HG03521 (cell line): ENCODE measurements at regions not wholly inside any gene's neighbourhood (a gene's known extent, or its start where the extent isn't known, plus 50 kb on each side); places are given as distances from the start of the nearest gene placed in this dataset.

Experiments
- ATAC-seq: cut with Tn5 transposase; IDR thresholded peaks from one replicate; pipeline ENCODE4 v1.9.1; 2021; ENCODE audit warnings: mild to moderate bottlenecking, moderate library complexity; ENCODE audit not compliant: unreplicated experiment

DNA sequence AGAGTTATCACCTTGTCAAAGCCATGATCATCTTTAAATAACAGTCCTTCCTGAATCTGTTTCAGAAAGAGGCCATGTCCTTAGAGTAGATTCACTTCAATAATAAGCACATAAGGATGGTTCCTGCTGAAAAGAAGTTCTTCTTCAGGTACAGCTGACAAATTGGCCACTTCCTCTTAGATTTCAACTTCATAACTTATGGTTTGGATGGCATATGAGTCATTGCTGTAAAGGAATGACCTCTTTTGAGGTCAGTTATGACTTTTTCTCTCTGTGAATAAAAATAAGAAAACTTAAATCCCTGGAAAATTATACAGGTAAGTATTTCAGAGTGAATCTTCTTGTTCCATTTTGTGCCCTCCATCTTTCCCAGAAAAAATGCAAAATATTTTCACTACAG is 555.3 kb upstream of the ZNF462 start:
- no peak for ATAC-seq

DNA sequence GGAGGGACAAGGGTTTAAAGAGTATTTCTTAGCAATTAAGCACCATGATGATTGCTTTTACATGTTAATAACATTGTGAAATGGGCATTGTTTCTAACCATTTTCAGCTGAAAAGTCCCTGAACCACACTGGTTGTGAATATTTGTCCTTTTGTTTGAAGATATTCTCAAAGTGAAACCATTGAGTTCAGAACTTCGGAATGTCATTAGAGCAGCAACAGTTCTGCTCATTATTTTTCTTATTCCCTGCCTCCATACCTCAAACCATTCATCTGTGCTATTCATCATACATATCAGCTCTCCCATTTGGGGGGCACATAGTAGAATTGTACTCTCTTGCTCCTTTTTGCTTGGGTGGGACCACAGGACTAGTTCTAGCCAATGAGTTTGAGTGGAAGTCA is 553.0 kb upstream of the ZNF462 start:
- ATAC-seq: no peak

DNA sequence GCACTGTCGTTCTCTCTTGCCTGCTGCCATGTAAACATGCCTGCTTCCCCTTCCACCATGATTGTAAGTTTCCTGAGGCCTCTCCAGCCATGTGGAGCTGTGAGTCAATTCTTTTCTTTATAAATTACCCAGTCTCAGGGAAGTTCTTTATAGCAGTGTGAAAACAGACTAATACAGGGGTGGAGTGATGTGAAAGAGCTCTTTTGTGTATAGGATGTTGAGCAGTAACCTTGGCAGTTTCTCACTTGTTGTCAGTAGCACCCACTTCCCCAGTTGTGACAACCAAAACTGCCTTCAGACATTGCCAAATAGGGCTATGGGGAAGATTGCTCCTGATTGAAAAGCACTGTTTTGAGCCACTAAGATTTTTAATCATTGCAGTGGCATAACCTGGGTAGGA is 552.2 kb upstream of the ZNF462 start:
- ATAC-seq: no peak

DNA sequence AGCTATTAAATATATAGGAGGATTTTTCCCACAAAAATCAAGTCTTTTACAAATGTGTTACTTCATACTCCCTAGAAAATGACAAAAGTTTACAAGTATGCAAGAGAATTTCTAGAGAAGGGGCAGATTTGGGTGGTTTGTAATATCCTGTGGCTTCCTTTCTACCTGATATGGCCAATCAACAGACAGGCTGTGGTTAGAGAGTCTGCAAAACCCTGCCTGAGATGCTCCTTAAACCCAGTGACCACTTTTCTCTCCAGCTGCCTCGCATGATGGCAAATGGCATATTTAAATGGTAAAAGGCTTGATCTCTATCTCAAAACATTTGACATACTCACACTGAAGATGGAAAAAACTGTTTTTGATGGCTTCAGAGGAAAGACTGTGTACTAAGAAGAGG is 550.1 kb upstream of the ZNF462 start:
- ATAC-seq: no peak

DNA sequence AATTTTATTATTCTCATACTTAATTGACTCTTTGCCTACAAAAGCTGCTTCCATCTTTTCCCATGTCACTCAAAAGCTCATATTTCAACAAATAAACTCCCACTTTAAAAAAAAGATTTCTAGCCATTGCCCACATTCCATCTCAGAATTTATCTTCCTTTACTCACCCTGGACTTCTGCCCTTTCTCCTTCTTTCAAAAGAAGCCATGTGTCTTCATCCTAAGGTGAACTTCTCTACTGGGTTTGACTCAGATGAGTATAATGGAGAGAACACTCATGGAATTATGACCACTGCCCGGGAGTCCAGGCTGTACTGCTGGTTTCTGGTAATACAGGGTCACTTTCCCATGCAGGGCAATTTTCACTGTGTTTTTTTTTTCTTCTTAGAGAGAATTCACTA is 548.5 kb upstream of the ZNF462 start:
- ATAC-seq: no peak

DNA sequence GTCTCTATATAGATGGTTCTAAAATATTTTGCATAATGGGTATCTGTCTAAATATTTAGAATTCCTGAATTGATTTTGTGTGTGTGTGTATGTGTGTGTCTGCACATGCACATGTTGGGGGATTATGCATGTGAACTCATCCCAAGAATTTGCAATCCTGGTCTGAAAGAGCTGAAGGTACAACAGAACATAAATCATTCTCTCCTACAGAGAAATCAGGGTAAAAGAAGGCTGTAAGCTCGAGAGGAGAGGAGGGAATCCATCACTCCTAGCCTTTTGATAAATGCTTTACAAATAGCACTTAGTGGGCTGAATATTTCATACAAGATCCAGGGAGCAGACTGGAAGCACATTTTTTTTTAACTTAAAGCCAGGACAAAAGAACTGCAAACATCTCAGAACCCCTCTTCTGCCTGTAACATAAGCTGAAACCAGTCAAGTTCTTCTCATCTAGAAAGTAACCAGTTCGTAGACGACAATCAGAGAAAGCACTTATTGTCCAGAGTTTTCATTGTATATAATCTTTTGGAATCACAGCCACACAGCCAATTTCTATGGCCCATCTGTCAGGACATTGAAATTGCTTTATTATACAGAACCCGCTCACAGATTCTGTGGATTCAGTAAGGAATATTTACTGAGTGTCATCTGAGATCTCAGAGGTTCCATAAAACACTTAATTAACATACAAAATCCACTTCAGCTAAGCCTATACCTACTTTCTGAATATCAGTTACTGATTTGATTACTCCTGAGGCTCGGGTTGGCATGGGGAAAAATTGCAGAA is 541.4 kb upstream of the ZNF462 start:
- no peak for ATAC-seq

DNA sequence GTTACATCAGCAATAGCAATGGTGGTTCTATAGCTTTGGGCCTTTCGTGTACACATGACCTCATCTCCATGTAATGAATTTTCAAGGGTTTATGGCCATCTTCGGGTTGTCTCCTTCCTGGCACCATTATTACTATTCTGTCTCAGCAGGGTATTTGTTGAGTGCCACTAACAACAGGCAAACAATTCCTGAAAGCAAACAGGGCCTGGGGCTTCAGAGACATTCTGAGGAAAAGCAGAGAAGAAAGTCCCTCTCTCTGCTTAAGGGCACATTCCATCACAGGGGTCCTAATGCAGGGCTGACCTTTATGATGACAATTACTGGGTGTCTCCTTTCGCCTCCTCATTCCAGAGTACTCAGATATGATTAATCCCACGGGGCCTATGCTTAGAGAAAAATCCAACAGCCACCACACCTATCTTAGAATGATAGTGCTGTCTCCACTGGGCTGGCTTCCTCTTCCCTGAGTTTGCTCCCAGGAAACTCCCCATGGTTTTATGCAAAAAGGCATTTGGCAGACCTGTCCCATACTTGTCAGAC is 540.2 kb upstream of the ZNF462 start:
- no peak for ATAC-seq

DNA sequence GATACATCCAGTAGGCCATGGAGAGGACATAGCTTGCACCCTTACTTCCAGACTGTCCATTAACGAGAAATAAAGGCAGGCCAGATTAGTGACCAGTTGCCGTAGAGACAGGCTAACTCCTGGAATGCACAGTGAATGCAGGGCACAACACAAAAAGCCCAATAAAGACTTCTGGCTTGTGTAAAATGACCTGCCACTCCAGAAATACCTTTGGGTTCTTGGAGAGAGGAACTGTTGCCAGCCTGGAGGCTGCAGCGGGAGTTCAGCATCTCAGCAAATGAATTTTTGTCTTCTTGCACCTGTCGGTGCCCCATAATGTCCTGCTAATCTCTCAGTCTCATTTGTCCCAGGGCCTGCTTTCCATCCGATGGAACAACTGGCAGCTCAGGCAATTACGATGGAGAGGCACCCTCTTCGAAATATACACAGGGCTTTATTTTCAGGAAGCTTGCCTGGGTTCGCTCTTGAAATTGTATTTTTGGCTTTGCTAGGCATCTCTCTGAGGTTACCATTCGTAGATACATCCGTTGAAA is 538.8 kb upstream of the ZNF462 start:
- no peak for ATAC-seq

DNA sequence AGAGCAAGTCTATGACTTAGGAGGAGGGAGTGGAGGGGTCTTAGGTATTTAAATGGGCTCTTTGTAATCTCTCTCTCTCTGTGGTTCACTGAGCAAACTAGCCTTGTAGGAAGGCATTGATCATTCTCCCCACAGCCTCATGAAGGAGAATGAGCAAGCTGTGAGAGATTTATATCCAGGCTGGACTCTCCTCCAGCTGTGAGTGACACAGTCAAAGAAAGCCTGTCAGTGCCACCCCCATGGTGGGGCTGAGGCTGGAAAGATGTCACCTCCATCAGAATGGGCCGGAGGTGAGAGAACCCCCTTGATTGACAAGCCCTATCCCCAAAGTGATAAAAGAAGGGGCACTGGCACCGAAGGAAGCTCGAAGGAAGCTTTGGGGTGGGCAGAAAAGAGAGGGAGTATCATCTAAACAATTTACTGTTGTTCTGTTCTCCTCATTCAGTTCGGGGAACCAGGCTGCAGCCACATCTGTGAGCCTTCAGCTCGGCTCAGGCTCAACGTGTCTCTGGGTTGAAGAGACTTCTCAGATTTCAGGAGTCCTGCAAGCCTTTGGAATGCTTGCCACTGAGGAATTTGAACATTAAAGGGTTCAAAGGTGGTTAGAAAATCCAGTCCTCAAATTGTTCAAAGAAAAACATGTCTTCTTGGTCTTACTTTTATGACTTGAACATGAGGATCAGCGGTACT is 538.2 kb upstream of the ZNF462 start:
- no peak for ATAC-seq

DNA sequence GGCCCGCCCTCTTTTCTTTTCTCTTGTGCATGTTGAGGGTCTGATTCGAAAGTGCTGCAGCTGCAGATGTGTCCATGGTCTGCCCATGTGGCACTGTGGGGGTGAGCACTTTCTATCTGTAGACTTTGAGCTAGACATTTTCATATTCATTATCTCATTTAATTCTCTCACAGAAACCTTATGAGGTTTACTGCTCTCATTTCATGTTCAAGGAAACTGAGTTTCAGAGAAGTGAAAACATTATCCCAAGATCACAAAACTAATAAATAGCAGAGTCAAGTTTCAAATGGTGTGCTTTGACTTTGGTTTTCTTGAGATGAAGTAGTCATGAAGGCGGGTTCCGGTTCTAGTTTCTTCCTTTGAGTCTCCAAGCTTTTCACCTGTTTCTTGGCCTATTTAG is 536.5 kb upstream of the ZNF462 start:
- no peak for ATAC-seq

DNA sequence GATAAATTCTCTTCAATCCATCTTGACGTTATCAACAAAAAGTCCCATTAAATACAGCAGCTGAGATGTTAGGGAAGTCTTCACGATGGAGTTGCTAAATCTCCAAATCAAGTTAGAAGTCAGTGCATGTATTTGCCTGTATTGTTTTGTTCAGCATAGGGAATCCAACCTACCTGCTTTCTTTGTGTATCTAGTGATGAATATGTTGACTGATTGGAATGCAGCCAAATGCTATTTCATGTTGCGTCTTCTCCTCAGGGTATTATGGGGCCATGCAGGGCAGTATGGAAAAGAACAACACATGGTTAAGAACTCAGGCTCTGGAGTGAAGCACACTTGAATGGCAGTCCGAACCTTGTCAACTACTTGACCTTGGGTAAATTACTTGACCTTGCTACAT is 529.5 kb upstream of the ZNF462 start:
- no peak for ATAC-seq

DNA sequence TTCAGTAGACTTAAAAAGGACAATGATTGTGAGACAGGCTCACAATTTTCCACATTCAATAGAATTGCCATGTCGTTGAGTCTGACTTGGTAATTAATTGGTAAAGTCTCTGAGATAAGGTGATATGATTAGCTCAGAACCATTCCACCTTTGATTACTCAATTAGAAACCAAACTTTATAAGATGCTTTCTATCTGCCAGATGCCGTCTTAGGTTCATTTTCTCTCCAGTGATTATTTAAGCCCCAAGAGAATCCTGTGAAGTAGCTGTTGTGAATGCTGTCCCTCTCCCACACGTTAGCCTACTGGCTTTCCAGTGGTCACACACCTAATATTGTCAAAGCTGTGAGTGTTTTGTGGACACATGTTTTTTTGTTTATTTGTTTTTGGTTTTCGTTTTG is 528.9 kb upstream of the ZNF462 start:
- no peak for ATAC-seq

DNA sequence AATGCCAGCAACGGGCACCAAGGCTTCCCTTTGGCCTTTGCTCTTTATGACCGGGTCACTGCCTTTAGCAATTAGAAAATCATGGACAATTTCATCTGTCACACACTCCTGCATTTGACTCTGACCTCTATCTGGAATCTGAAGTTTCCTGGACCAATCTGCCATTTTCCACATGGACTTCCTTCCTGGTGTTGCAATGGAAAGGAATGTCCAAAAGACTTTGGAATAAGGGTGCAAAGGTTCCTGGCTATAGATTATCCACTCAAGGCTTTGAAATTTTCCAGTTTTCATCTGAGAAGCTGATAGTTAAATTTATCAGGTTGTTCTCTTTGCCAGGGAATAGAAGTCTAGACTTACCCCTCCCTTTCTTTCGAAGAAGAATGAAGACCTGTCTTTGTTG is 523.1 kb upstream of the ZNF462 start:
- no peak for ATAC-seq

DNA sequence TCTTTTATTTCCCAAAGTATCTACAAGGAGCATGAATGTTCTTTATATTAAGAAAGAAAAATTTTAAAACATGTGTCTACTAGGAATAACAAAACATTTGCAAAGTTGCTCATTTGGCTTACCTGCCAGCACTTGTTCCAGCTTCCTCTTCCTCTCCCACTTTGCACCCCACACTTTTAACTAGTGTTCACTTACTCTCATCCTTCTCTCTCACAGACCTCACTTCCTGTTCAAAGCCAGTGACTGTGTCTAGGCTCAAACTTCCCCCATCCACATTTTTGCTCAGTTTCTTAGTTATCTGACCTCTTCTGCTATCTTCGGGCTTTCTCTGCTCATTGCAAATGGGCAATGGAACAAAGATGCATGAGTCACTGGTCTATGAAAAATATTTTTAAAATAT is 512.2 kb upstream of the ZNF462 start:
- ATAC-seq: no peak

DNA sequence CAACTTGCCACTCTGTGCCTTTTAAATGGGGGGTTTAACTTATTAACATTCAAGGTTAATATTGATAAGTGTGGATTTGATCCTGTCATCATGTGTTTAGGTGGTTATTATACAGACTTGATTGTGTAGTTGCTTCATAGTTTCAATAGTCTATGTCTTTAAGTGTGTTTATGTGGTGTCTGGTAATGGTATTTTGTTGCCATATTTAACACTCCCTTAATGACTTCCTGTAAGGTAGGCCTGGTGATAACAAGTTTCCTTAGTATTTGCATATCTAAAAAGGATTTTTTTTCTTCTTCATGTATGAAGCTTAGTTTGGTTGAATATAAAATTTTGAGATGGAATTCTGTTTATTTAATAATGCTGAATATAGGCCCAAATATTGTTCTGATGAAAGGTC is 506.0 kb upstream of the ZNF462 start:
- no peak for ATAC-seq

DNA sequence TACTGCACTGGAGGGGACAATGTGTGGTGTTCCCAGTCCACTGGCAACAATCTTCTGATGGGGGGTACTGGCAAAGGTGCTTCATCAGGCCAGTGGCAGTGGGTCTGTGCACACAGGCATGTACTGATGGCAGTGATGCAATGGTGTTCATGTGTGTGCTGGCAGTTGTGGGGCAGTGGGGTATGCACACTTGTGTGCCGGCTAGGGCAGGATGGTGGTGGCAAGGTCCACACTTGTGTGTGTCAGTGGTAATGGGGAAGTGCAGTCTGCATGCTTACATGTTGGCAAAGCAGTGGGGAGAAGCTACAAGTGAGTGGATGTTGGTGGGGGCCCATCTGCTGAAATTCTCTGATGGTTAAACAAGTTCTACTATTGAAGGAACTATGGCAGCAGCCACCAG is 504.6 kb upstream of the ZNF462 start:
- no peak for ATAC-seq

DNA sequence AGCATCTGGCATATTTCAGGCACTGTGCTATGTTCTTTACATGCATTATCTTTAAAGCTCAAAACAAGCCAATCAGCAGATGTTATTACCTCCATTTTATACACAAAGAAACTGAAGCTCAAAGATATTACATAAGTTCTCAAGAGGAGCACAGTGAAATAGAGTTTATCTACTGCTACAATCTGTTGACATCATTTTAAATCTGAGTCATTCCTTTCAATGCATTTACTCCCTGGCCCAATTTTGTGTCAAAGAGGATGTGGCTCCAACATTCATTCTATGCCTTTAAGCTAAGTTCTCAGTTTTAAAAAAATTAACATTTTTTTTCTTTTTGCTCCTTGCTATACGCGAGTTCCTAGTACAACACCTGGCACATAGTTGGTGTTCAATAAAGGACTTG is 486.3 kb upstream of the ZNF462 start:
- no peak for ATAC-seq

DNA sequence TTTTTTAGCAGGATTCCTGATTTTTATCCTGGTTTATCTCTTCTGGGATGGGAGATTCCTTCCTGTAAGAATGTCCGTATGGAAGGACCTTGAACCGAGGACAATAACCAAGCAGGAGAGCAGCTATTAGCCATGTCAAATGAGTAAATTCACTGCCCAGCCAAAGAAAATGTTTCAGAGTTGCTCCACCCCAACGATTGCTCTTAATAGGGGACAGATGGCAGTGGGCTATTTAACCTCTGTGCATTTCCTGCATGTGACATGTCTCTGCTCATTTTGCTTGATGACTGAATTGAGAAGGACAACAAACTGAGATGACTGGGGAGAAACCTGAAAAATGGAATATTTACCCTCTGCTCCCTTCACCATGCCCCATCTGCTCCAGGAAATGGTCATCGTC is 479.9 kb upstream of the ZNF462 start:
- no peak for ATAC-seq

DNA sequence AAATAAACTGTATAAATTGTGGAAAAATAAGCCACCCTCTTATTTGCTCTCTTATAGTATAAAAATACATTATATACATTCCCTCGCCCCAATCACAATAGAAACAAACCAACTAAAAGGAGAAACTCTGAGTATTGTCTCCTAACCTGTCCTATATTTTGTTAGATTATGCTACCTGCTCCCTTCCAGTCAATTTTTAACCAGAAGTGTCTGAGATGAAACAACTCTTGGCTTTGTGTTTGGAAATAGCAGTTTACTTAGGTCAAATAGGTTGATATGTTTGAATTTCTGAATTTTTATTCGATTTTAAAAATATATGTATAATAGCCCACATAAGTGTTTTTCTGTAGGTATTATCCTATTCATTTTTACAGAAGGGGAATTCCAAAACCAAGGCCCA is 475.0 kb upstream of the ZNF462 start:
- no peak for ATAC-seq

DNA sequence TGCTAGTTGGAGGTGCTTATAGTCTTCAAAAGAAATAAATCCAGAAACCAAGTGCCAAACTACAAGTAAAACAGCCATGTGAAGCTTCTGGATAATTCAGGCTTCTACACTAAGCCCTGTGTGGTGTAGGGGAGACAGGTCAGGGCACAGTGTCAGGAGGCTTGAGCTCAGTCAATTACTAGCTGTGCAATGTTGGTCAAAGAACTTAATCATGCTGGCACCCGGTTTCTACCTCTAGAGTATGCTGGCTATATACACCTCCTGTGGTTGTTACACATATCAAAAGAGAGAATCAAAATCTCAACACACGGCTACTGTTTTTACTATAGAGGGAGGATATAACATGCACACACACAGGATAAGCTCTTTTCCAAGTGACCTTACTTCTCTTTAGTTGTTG is 469.7 kb upstream of the ZNF462 start:
- no peak for ATAC-seq

DNA sequence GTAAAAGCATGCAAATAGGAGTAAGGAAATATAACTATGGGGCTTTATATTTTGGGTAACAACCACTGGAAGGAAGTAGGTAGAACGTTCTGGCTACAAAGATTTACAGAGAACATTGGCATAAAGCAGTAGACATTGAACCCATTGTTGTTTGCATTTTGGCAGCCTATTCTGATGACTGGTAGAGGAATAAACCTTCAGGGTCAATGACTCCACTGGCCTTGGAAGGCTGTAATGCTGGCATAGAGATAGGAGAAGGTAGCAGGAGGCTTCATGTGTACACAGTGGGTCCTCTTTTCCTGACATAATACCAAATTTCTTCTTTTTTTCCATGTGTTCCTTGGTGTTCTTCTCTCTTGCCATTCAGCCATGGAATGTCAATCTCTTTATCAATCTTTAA is 462.8 kb upstream of the ZNF462 start:
- ATAC-seq: no peak

DNA sequence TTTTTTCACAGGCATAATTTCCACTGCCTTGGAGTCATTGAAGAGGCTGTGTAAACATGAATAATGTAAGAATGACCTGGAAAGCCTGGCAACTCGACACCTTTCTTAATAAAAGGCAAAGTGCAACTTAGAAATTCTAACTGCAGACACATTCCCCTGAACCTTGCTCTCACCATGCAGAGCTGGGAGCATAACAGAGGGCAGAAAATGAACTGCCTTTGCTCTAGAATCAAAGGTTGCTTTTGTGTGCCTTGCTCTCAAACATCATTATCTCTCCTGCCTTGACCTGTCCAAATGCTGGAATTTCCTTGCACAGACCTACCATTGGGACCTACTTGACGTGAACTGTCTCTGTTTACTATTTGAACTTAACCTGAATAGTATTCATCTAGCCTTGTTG is 462.0 kb upstream of the ZNF462 start:
- no peak for ATAC-seq
